WTC11 (cell line): ENCODE measurements at regions not wholly inside any gene's neighbourhood (a gene's known extent, or its start where the extent isn't known, plus 50 kb on each side); places are given as distances from the start of the nearest gene placed in this dataset.
"Not testable (repeated sequence)": the region's sequence is repeated elsewhere in the genome, so short reads cannot be mapped to it uniquely, and the experiment has no call there.

Source experiments
- ATAC-seq: fragments of 200-7000 bp; cut with Tn5 transposase; 2 replicates; pipeline ENCODE4 v1.10.0; 2021; ENCODE audit warnings: mild to moderate bottlenecking, moderate library complexity
- CTCF ChIA-PET: fragments of 300-600 bp; sonication (Branson Sonifier 250); formaldehyde crosslinking; loops from one replicate; lab custom pipeline; 2021; ENCODE audit warnings: antibody characterized with exemption; lab: Charles Lee
- POLR2A ChIA-PET: fragments of 350-600 bp; sonication (Branson Sonifier 250); formaldehyde crosslinking; loops from one replicate; lab custom pipeline; 2021; ENCODE audit warnings: antibody characterized with exemption; lab: Charles Lee
- DNase-seq: peaks from one replicate; pipeline ENCODE4 v3.0.0; 2021; ENCODE audit warnings: low spot score
- H3K27ac Mint-ChIP-seq: 2 replicates; pipeline ENCODE4 v1.8.0; 2021; ENCODE audit warnings: mixed read lengths
- H3K27me3 Mint-ChIP-seq: 2 replicates; pipeline ENCODE4 v1.8.0; 2021; ENCODE audit warnings: low read depth, mild to moderate bottlenecking, moderate library complexity, mixed read lengths
- H3K36me3 Mint-ChIP-seq: 2 replicates; pipeline ENCODE4 v1.8.0; 2021; ENCODE audit warnings: mixed read lengths
- H3K4me1 Mint-ChIP-seq: 2 replicates; pipeline ENCODE4 v1.8.0; 2022; ENCODE audit warnings: mixed read lengths
- H3K4me3 Mint-ChIP-seq: 2 replicates; pipeline ENCODE4 v1.8.0; 2021; ENCODE audit warnings: mild to moderate bottlenecking, moderate library complexity, mixed read lengths
- H3K9me3 Mint-ChIP-seq: 2 replicates; pipeline ENCODE4 v1.8.0; 2021; ENCODE audit warnings: mixed read lengths
- CBFB ChIP-seq: sonication (generic); formaldehyde crosslinking; IDR thresholded peaks from 2 replicates; pipeline ENCODE4 v1.8.1; 2022; ENCODE audit warnings: mild to moderate bottlenecking, low read depth, missing genetic modification reagents
- ESRRA ChIP-seq: sonication (generic); formaldehyde crosslinking; IDR thresholded peaks from 2 replicates; pipeline ENCODE4 v1.8.1; 2022; ENCODE audit warnings: mild to moderate bottlenecking, missing genetic modification reagents, borderline replicate concordance
- ETV6 ChIP-seq: sonication (generic); formaldehyde crosslinking; IDR thresholded peaks from 2 replicates; pipeline ENCODE4 v1.8.1; 2022; ENCODE audit warnings: mild to moderate bottlenecking, missing genetic modification reagents
- PRRX2 ChIP-seq: fragments of 250-450 bp; sonication (Bioruptor Pico); IDR thresholded peaks from 2 replicates; pipeline ENCODE4 v1.8.0; 2021; ENCODE audit warnings: mild to moderate bottlenecking
- SMAD4 ChIP-seq: sonication (generic); formaldehyde crosslinking; IDR thresholded peaks from 2 replicates; pipeline ENCODE4 v1.8.0; 2022; ENCODE audit warnings: mild to moderate bottlenecking, missing genetic modification reagents
- ZNF416 ChIP-seq: fragments of 250-450 bp; sonication (Bioruptor Pico); IDR thresholded peaks from 2 replicates; pipeline ENCODE4 v1.9.0; 2021; ENCODE audit warnings: mild to moderate bottlenecking, inconsistent platforms
- TF ChIP-seq, protein P1 (sequence below): sonication (generic); formaldehyde crosslinking; IDR thresholded peaks from 2 replicates; pipeline ENCODE4 v1.8.1; 2022; ENCODE audit warnings: low read depth, mild to moderate bottlenecking, moderate library complexity, missing genetic modification reagents, borderline replicate concordance
- TF ChIP-seq, protein P2 (sequence below): fragments of 250-450 bp; sonication (Bioruptor Pico); IDR thresholded peaks from 2 replicates; pipeline ENCODE4 v1.9.0; 2021; ENCODE audit warnings: mild to moderate bottlenecking, borderline replicate concordance
- TF ChIP-seq, protein P3 (sequence below): sonication (generic); formaldehyde crosslinking; IDR thresholded peaks from 2 replicates; pipeline ENCODE4 v1.8.1; 2022; ENCODE audit warnings: mild to moderate bottlenecking, missing genetic modification reagents, moderate library complexity, borderline replicate concordance
- TF ChIP-seq, protein P4 (sequence below): fragments of 200-600 bp; IDR thresholded peaks from 2 replicates; pipeline ENCODE4 v1.8.0; 2022; ENCODE audit warnings: antibody characterized with exemption
- TF ChIP-seq, protein P5 (sequence below): sonication (generic); formaldehyde crosslinking; conservative IDR thresholded peaks from 2 replicates; pipeline ENCODE4 v1.8.1; 2023; ENCODE audit warnings: mild to moderate bottlenecking, low read depth, missing genetic modification reagents, moderate library complexity
- TF ChIP-seq, protein P6 (sequence below): sonication (generic); formaldehyde crosslinking; IDR thresholded peaks from 2 replicates; pipeline ENCODE4 v1.8.1; 2023; ENCODE audit warnings: mild to moderate bottlenecking, missing genetic modification reagents, borderline replicate concordance
- TF ChIP-seq, protein P7 (sequence below): sonication (generic); formaldehyde crosslinking; IDR thresholded peaks from 2 replicates; pipeline ENCODE4 v1.8.1; 2022; ENCODE audit warnings: low read depth, missing genetic modification reagents, borderline replicate concordance
- TF ChIP-seq, protein P8 (sequence below): sonication (generic); formaldehyde crosslinking; conservative IDR thresholded peaks from 2 replicates; pipeline ENCODE4 v1.8.1; 2022; ENCODE audit warnings: mild to moderate bottlenecking, missing genetic modification reagents

DNA sequence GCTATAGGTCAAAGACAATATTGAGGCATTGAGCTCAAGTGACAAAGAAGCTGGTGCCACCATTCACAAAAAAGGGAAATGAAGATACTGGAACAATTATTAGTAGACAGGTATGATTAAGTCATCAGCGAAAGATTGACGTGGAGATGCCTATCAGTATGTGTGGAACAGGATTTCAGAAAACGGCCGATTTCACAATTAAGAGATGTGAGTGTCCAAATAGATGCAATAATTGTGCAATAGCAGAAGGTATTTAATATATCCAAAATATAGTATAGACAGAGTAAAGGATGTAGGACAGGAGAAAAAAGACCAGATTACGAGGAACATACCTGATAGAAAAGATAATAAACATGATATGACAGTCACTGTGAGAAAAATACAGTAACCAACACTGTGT, 433.1 kb downstream of the C12orf50 start (continued):
- TF ChIP-seq, protein P1, sequence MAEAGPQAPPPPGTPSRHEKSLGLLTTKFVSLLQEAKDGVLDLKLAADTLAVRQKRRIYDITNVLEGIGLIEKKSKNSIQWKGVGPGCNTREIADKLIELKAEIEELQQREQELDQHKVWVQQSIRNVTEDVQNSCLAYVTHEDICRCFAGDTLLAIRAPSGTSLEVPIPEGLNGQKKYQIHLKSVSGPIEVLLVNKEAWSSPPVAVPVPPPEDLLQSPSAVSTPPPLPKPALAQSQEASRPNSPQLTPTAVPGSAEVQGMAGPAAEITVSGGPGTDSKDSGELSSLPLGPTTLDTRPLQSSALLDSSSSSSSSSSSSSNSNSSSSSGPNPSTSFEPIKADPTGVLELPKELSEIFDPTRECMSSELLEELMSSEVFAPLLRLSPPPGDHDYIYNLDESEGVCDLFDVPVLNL (CRISPR knock-in tag), result no peak
- TF ChIP-seq, protein P2, sequence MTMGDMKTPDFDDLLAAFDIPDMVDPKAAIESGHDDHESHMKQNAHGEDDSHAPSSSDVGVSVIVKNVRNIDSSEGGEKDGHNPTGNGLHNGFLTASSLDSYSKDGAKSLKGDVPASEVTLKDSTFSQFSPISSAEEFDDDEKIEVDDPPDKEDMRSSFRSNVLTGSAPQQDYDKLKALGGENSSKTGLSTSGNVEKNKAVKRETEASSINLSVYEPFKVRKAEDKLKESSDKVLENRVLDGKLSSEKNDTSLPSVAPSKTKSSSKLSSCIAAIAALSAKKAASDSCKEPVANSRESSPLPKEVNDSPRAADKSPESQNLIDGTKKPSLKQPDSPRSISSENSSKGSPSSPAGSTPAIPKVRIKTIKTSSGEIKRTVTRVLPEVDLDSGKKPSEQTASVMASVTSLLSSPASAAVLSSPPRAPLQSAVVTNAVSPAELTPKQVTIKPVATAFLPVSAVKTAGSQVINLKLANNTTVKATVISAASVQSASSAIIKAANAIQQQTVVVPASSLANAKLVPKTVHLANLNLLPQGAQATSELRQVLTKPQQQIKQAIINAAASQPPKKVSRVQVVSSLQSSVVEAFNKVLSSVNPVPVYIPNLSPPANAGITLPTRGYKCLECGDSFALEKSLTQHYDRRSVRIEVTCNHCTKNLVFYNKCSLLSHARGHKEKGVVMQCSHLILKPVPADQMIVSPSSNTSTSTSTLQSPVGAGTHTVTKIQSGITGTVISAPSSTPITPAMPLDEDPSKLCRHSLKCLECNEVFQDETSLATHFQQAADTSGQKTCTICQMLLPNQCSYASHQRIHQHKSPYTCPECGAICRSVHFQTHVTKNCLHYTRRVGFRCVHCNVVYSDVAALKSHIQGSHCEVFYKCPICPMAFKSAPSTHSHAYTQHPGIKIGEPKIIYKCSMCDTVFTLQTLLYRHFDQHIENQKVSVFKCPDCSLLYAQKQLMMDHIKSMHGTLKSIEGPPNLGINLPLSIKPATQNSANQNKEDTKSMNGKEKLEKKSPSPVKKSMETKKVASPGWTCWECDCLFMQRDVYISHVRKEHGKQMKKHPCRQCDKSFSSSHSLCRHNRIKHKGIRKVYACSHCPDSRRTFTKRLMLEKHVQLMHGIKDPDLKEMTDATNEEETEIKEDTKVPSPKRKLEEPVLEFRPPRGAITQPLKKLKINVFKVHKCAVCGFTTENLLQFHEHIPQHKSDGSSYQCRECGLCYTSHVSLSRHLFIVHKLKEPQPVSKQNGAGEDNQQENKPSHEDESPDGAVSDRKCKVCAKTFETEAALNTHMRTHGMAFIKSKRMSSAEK (CRISPR knock-in tag), result no peak
- TF ChIP-seq SMAD4 (CRISPR knock-in tag), result no peak
- TF ChIP-seq, all 79 proteins: peak for 0

DNA sequence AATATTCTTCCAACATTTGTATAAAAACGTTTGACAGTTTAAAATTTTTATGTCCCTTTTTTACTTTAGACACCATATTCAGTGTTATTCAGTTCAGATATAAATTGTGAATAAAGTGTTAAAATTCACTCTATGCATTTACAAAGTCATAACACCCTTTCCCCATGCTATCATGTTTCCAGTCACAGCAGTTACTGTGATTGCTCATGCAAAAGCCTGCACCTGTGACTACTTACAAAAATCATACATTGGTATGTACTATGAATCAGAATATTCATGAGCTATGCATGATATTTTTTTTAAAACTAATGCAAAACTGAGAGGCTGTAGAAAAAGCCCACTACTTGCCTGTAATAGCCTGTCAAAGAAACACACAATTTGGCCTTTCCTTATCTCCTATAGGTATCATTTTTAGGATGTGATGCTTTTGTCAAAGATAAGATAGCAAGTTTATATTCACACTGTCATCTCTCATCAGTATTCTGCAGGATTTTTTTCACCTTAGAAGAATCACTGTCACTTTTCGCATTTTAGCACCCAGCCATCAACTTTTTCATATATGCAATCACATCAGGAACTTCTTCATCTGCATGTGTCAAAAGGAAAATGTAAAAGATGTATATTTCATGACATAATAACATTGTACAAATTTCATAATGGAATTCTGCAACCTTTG, 443.2 kb downstream of the C12orf50 start:
- Mint-ChIP-seq H3K27me3 (no peaks in the 10 kb centered on the region), H3K4me3 (no peak overlapping the region), H3K9me3 (peaks cover 12% of the 10 kb centered on the region), H3K4me1 (no peaks in the 10 kb centered on the region), H3K27ac (no peak overlapping the region), H3K36me3 (peaks cover 4% of the 10 kb centered on the region; the same call in 1 of the 2 replicates)
- POLR2A ChIA-PET, result no interaction called here
- TF ChIP-seq CBFB (CRISPR knock-in tag) (no peak), ETV6 (CRISPR knock-in tag) (no peak), ESRRA (no peak), ZNF416 (no peak), PRRX2 (CRISPR knock-in tag) (no peak)
- TF ChIP-seq, protein P3, sequence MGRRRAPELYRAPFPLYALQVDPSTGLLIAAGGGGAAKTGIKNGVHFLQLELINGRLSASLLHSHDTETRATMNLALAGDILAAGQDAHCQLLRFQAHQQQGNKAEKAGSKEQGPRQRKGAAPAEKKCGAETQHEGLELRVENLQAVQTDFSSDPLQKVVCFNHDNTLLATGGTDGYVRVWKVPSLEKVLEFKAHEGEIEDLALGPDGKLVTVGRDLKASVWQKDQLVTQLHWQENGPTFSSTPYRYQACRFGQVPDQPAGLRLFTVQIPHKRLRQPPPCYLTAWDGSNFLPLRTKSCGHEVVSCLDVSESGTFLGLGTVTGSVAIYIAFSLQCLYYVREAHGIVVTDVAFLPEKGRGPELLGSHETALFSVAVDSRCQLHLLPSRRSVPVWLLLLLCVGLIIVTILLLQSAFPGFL (CRISPR knock-in tag), result no peak
- TF ChIP-seq, protein P4, sequence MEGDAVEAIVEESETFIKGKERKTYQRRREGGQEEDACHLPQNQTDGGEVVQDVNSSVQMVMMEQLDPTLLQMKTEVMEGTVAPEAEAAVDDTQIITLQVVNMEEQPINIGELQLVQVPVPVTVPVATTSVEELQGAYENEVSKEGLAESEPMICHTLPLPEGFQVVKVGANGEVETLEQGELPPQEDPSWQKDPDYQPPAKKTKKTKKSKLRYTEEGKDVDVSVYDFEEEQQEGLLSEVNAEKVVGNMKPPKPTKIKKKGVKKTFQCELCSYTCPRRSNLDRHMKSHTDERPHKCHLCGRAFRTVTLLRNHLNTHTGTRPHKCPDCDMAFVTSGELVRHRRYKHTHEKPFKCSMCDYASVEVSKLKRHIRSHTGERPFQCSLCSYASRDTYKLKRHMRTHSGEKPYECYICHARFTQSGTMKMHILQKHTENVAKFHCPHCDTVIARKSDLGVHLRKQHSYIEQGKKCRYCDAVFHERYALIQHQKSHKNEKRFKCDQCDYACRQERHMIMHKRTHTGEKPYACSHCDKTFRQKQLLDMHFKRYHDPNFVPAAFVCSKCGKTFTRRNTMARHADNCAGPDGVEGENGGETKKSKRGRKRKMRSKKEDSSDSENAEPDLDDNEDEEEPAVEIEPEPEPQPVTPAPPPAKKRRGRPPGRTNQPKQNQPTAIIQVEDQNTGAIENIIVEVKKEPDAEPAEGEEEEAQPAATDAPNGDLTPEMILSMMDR, result no peak
- TF ChIP-seq, protein P5, sequence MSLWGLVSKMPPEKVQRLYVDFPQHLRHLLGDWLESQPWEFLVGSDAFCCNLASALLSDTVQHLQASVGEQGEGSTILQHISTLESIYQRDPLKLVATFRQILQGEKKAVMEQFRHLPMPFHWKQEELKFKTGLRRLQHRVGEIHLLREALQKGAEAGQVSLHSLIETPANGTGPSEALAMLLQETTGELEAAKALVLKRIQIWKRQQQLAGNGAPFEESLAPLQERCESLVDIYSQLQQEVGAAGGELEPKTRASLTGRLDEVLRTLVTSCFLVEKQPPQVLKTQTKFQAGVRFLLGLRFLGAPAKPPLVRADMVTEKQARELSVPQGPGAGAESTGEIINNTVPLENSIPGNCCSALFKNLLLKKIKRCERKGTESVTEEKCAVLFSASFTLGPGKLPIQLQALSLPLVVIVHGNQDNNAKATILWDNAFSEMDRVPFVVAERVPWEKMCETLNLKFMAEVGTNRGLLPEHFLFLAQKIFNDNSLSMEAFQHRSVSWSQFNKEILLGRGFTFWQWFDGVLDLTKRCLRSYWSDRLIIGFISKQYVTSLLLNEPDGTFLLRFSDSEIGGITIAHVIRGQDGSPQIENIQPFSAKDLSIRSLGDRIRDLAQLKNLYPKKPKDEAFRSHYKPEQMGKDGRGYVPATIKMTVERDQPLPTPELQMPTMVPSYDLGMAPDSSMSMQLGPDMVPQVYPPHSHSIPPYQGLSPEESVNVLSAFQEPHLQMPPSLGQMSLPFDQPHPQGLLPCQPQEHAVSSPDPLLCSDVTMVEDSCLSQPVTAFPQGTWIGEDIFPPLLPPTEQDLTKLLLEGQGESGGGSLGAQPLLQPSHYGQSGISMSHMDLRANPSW (CRISPR knock-in tag), result no peak
- TF ChIP-seq, protein P6, sequence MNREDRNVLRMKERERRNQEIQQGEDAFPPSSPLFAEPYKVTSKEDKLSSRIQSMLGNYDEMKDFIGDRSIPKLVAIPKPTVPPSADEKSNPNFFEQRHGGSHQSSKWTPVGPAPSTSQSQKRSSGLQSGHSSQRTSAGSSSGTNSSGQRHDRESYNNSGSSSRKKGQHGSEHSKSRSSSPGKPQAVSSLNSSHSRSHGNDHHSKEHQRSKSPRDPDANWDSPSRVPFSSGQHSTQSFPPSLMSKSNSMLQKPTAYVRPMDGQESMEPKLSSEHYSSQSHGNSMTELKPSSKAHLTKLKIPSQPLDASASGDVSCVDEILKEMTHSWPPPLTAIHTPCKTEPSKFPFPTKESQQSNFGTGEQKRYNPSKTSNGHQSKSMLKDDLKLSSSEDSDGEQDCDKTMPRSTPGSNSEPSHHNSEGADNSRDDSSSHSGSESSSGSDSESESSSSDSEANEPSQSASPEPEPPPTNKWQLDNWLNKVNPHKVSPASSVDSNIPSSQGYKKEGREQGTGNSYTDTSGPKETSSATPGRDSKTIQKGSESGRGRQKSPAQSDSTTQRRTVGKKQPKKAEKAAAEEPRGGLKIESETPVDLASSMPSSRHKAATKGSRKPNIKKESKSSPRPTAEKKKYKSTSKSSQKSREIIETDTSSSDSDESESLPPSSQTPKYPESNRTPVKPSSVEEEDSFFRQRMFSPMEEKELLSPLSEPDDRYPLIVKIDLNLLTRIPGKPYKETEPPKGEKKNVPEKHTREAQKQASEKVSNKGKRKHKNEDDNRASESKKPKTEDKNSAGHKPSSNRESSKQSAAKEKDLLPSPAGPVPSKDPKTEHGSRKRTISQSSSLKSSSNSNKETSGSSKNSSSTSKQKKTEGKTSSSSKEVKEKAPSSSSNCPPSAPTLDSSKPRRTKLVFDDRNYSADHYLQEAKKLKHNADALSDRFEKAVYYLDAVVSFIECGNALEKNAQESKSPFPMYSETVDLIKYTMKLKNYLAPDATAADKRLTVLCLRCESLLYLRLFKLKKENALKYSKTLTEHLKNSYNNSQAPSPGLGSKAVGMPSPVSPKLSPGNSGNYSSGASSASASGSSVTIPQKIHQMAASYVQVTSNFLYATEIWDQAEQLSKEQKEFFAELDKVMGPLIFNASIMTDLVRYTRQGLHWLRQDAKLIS (CRISPR knock-in tag), result no peak
- TF ChIP-seq, protein P7, sequence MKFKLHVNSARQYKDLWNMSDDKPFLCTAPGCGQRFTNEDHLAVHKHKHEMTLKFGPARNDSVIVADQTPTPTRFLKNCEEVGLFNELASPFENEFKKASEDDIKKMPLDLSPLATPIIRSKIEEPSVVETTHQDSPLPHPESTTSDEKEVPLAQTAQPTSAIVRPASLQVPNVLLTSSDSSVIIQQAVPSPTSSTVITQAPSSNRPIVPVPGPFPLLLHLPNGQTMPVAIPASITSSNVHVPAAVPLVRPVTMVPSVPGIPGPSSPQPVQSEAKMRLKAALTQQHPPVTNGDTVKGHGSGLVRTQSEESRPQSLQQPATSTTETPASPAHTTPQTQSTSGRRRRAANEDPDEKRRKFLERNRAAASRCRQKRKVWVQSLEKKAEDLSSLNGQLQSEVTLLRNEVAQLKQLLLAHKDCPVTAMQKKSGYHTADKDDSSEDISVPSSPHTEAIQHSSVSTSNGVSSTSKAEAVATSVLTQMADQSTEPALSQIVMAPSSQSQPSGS (CRISPR knock-in tag), result no peak
- TF ChIP-seq, protein P8, sequence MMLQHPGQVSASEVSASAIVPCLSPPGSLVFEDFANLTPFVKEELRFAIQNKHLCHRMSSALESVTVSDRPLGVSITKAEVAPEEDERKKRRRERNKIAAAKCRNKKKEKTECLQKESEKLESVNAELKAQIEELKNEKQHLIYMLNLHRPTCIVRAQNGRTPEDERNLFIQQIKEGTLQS, result no peak
- ATAC-seq, result no peak
- no peak for DNase-seq
- CTCF ChIA-PET, result no interaction called here

DNA sequence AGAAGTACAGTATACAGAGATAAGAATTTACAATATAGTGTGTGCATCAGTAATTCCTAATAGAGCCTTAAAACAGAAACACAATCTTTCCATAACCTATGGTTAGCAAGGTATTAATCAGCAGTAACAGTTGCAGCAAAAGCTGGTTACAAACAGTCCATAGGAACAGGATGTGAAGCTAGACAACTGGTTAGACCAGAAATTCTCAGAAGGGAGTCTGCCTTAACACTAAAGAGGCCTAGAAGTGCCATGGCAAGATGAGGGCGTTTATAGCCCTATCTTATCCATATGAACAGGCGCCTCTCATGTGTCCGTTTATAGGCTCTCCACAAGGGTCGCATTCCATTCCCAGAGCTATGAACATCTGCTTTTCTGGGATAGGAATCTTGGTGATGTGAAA, 450.1 kb downstream of the C12orf50 start:
- ATAC-seq, POLR2A ChIA-PET, H3K27ac Mint-ChIP-seq: not testable (repeated sequence)

More for the DNA sequence above, 450.1 kb downstream of the C12orf50 start:
- H3K36me3 Mint-ChIP-seq, H3K4me3 Mint-ChIP-seq, H3K27me3 Mint-ChIP-seq, CTCF ChIA-PET, DNase-seq: not testable (repeated sequence)
- H3K4me1 Mint-ChIP-seq, result peaks cover 16% of the 10 kb centered on the region
- peaks cover 20% of the 10 kb centered on the region for H3K9me3 Mint-ChIP-seq
